K562 (cell line): ENCODE measurements at regions not wholly inside any gene's neighbourhood (a gene's known extent, or its start where the extent isn't known, plus 50 kb on each side); places are given as distances from the start of the nearest gene placed in this dataset.
"Not testable (repeated sequence)": the region's sequence is repeated elsewhere in the genome, so short reads cannot be mapped to it uniquely, and the experiment has no call there.

Source experiments
- ATAC-seq: fragments of 200-7000 bp; cut with Tn5 transposase; 3 replicates; pipeline ENCODE4 v1.9.1; 2020; ENCODE audit warnings: moderate library complexity
- BruUV-seq: library from RNA; stranded (reverse); fragments of 400-500 nt; replicated peaks from 2 replicates; lab custom pipeline; 2021; lab: Mats Ljungman, UMichigan
- CTCF ChIA-PET: fragments of 300-600 bp; formaldehyde crosslinking; extraction: SDS; loops from one replicate; lab custom pipeline; 2021; ENCODE audit warnings: low intra/inter-chr PET ratio; lab: Yijun Ruan, JAX
- POLR2A ChIA-PET: fragments of 300-600, 350-650 bp; sonication (Branson Sonifier 250); formaldehyde crosslinking; extraction: SDS; loops from one replicate; lab custom pipeline; 2021; ENCODE audit warnings: antibody characterized with exemption, inconsistent platforms; lab: Yijun Ruan, JAX
- DNase-seq, 4 experiments: peaks; one replicate each; pipeline versions ENCODE4 v3.0.0 to v3.0.0-alpha.2; 2011 to 2018; ENCODE audit warnings: low spot score in 3 of 4, mixed read lengths in 3 of 4; ENCODE audit errors: extremely low read depth in 1 of 4
- FAIRE-seq: peaks from 2 replicates; lab custom pipeline; 2011; peaks lifted over from hg19 to GRCh38; lab: Jason Lieb, UNC
- H2AFZ ChIP-seq: 2 replicates; pipeline ENCODE4 v1.6.0; 2011; ENCODE audit warnings: low read depth, low read length, control low read depth, inconsistent platforms
- H3K27ac ChIP-seq: fragments of 200-600 bp; 3 replicates; pipeline ENCODE4 v1.8.0; 2011; ENCODE audit warnings: low read depth, mild to moderate bottlenecking, control low read depth, inconsistent platforms, low read length, moderate library complexity, mixed read lengths; ENCODE audit errors: extremely low read depth
- H3K27me3 ChIP-seq, 2 experiments: fragments of 300-600 bp in 1 of 2; 2 replicates in 1 of 2; 3 replicates in 1 of 2; pipeline versions ENCODE4 v1.6.0 to v1.8.0; 2011; ENCODE audit warnings: inconsistent platforms in 2 of 2, low read length in 2 of 2, mild to moderate bottlenecking in 1 of 2, mixed read lengths in 1 of 2, moderate library complexity in 1 of 2; ENCODE audit not compliant: control insufficient read depth in 2 of 2, insufficient read depth in 2 of 2
- H3K36me3 ChIP-seq: fragments of 300-600 bp; 3 replicates; pipeline ENCODE4 v1.8.0; 2011; ENCODE audit warnings: mild to moderate bottlenecking, low read length, inconsistent platforms; ENCODE audit not compliant: control insufficient read depth, insufficient read depth
- H3K4me1 ChIP-seq, 2 experiments: fragments of 200-600 bp in 1 of 2; replicated peaks in 1 of 2; 2 replicates in 1 of 2; 3 replicates in 1 of 2; pipeline versions ENCODE4 v1.5.1 to v1.8.0; 2011; ENCODE audit warnings: inconsistent platforms in 2 of 2, low read length in 2 of 2, mild to moderate bottlenecking in 1 of 2, mixed read lengths in 1 of 2, moderate library complexity in 1 of 2; ENCODE audit not compliant: control insufficient read depth in 2 of 2, insufficient read depth in 2 of 2
- H3K4me2 ChIP-seq: 2 replicates; pipeline ENCODE4 v1.6.1; 2011; ENCODE audit warnings: low read length, control low read depth, inconsistent platforms, mixed read lengths; ENCODE audit not compliant: insufficient read depth
- H3K4me3 ChIP-seq: fragments of 200-600 bp; sonication (generic), shearing (Covaris generic); 2 replicates; pipeline ENCODE4 v1.5.1; 2016; ENCODE audit warnings: control low read depth, inconsistent platforms
- H3K79me2 ChIP-seq: fragments of 200-600 bp; 3 replicates; pipeline ENCODE4 v1.8.0; 2011; ENCODE audit warnings: low read length, inconsistent platforms; ENCODE audit not compliant: control insufficient read depth, insufficient read depth
- H3K9ac ChIP-seq, 2 experiments: 2 replicates each; pipeline versions ENCODE4 v1.6.0 to v1.6.1; 2011; ENCODE audit warnings: low read depth in 2 of 2, low read length in 2 of 2, control low read depth in 1 of 2, inconsistent platforms in 1 of 2, mild to moderate bottlenecking in 1 of 2, mixed read lengths in 1 of 2; ENCODE audit not compliant: insufficient read depth in 1 of 2
- H3K9me1 ChIP-seq: one replicate; pipeline ENCODE4 v1.6.0; 2011; ENCODE audit warnings: inconsistent platforms, mild to moderate bottlenecking, low read length, moderate library complexity; ENCODE audit not compliant: control insufficient read depth, insufficient read depth
- H3K9me3 ChIP-seq: replicated peaks from 2 replicates; pipeline ENCODE4 v1.5.1; 2011; ENCODE audit warnings: low read depth, low read length, inconsistent platforms; ENCODE audit not compliant: control insufficient read depth, insufficient read depth
- H4K20me1 ChIP-seq: replicated peaks from 2 replicates; pipeline ENCODE4 v1.6.1; 2011; ENCODE audit warnings: low read length, inconsistent platforms, mixed read lengths; ENCODE audit not compliant: control insufficient read depth, insufficient read depth
- ATF1 ChIP-seq, 2 experiments: fragments of 450-650 bp in 1 of 2; IDR thresholded peaks; 2 replicates each; pipeline ENCODE4 v1.6.1; 2016; ENCODE audit warnings: missing compliant biosample characterization in 1 of 2, missing genetic modification characterization in 1 of 2
- FIP1L1 ChIP-seq: fragments of 200-400 bp; formaldehyde crosslinking; IDR thresholded peaks from 2 replicates; pipeline ENCODE4 v1.6.1; 2018; ENCODE audit warnings: mild to moderate bottlenecking, low read depth, low read length; ENCODE audit not compliant: poor library complexity, severe bottlenecking
- JUNB ChIP-seq: fragments of 450-650 bp; formaldehyde crosslinking; conservative IDR thresholded peaks from 2 replicates; pipeline ENCODE4 v1.4.0; 2020; ENCODE audit warnings: mild to moderate bottlenecking
- MECOM ChIP-seq: fragments of 250-450 bp; sonication (Bioruptor Pico); IDR thresholded peaks from 2 replicates; pipeline ENCODE4 v1.8.0; 2022; ENCODE audit warnings: inconsistent platforms
- NEUROD1 ChIP-seq: fragments of 150-350 bp; IDR thresholded peaks from 2 replicates; pipeline ENCODE4 v1.6.1; 2014; ENCODE audit warnings: borderline replicate concordance, low read length, low read depth; ENCODE audit not compliant: partially characterized antibody
- PHF21A ChIP-seq: fragments of 450-650 bp; IDR thresholded peaks from 2 replicates; pipeline ENCODE4 v1.6.1; 2017; ENCODE audit warnings: low read depth, borderline replicate concordance
- POLR2AphosphoS2 ChIP-seq: IDR thresholded peaks from 2 replicates; pipeline ENCODE4 v1.6.1; 2012; ENCODE audit warnings: low read length, improper control_type of control experiment
- PRDM10 ChIP-seq: fragments of 450-650 bp; IDR thresholded peaks from 2 replicates; pipeline ENCODE4 v1.6.1; 2018; ENCODE audit not compliant: partially characterized antibody
- SETDB1 ChIP-seq: IDR thresholded peaks from one replicate; pipeline ENCODE4 v1.6.1; 2012; ENCODE audit warnings: low read length, control low read depth, inconsistent platforms
- SMAD2 ChIP-seq: fragments of 150-350 bp; IDR thresholded peaks from 2 replicates; pipeline ENCODE4 v1.6.1; 2014; ENCODE audit warnings: low read depth, mild to moderate bottlenecking, low read length
- SMARCA5 ChIP-seq: fragments of 450-650 bp; IDR thresholded peaks from 2 replicates; pipeline ENCODE4 v1.6.1; 2016
- TAL1 ChIP-seq: fragments of 450-650 bp; IDR thresholded peaks from 2 replicates; pipeline ENCODE4 v1.6.1; 2016; ENCODE audit warnings: mild to moderate bottlenecking
- ZNF830 ChIP-seq: fragments of 250-450 bp; sonication (Bioruptor Pico); IDR thresholded peaks from 2 replicates; pipeline ENCODE4 v1.5.0; 2021; ENCODE audit warnings: mild to moderate bottlenecking
- WGBS: fragments of 100-300 bp; shearing (Covaris generic); methylation state at CpG from one replicate; pipeline ENCODE4 v1.1.6; 2016; ENCODE audit warnings: low coverage, mixed read lengths; ENCODE audit not compliant: insufficient coverage; ENCODE audit errors: missing lambda C conversion rate; 5-methylcytosine and 5-hydroxymethylcytosine counted together
- in situ Hi-C: fragments of 300-500 bp; cut with MboI; formaldehyde crosslinking; loops from 4 replicates; pipeline ENCODE4 v1.15.0; 2018; ENCODE audit warnings: inconsistent platforms, mixed read lengths
- intact Hi-C: fragments of 100-400 bp; cut with micrococcal nuclease; formaldehyde crosslinking; loops from 2 replicates; pipeline ENCODE4 v1.14.2; 2022

GRCh38 chr11:89566972-89567371 lies 75.8 kb upstream of the NOX4 start:
- H3K4me2 ChIP-seq = no peak overlapping the region
- DNase-seq (no peak), FAIRE-seq (no peak), ATAC-seq (no peak)
- no peaks in the 10 kb centered on the region for H3K36me3 ChIP-seq
- H2AFZ ChIP-seq = no peak overlapping the region
- H3K9me3 ChIP-seq = no peaks in the 10 kb centered on the region
- POLR2A ChIA-PET = no interaction called here
- no peak overlapping the region for H3K4me3 ChIP-seq
- no peaks in the 10 kb centered on the region for H3K9me1 ChIP-seq
- no peaks in the 10 kb centered on the region for H4K20me1 ChIP-seq
- no TSS peak for BruUV-seq
- no peaks in the 10 kb centered on the region for H3K27me3 ChIP-seq
- 0% methylated on average over 4 of the region's 4 CpGs for WGBS
- H3K79me2 ChIP-seq = no peaks in the 10 kb centered on the region
- no peak for TF ChIP-seq ZNF830 (CRISPR knock-in tag)
- no peak for TF ChIP-seq FIP1L1
- TF ChIP-seq SMARCA5 = no peak
- TF ChIP-seq PRDM10 = no peak
- no peak for TF ChIP-seq TAL1
- no peak for TF ChIP-seq MECOM (CRISPR knock-in tag)
- TF ChIP-seq SETDB1 = no peak
- TF ChIP-seq NEUROD1 = no peak
- TF ChIP-seq PHF21A = no peak
- TF ChIP-seq SMAD2 = no peak
- TF ChIP-seq JUNB (CRISPR knock-in tag) = no peak
- no peak for TF ChIP-seq POLR2AphosphoS2
- TF ChIP-seq ATF1 (CRISPR knock-in tag; IDR thresholded peaks at IDR 0.05) = no peak
- TF ChIP-seq ATF1 (tag; IDR thresholded peaks at IDR 0.05) = no peak
- intact Hi-C loops = no loop called here
- in situ Hi-C loops = no loop called here
- H3K4me1 ChIP-seq = no peaks in the 10 kb centered on the region
- CTCF ChIA-PET = no interaction called here
- H3K27ac ChIP-seq = no peak overlapping the region
- H3K9ac ChIP-seq = no peak overlapping the region

DNA sequence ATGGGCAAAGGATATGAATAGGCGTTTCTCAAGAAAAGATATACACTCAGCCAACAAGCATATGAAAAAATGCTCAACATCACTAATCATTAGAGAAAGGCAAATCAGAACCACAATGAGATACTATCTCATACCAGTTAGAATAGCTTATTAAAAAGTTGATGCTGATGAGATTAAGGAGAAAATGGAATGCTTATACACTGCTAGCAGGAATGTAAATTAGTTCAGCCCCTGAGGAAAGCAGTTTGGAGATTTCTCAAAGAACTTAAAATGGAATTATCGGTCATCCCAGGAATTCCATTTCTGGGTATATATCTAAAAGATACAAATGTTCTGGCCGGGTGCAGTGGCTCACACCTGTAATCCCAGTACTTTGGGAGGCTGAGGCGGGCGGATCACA lies 78.2 kb upstream of the NOX4 start:
- WGBS = 3% methylated on average over 5 of the region's 5 CpGs
- BruUV-seq, CTCF ChIA-PET, H3K27ac ChIP-seq, in situ Hi-C loops, H3K79me2 ChIP-seq, H3K9me3 ChIP-seq, DNase-seq, H4K20me1 ChIP-seq, H3K4me2 ChIP-seq, POLR2A ChIA-PET, H3K9ac ChIP-seq, H3K9me1 ChIP-seq, intact Hi-C loops, H3K4me3 ChIP-seq, H3K4me1 ChIP-seq, ATAC-seq, FAIRE-seq, H3K27me3 ChIP-seq, H2AFZ ChIP-seq, H3K36me3 ChIP-seq: not testable (repeated sequence)
